Activated T-cell treated with anti-CD3 and anti-CD28 coated beads, Interleukin-2, amount 50 U/mL, for 72 hours (primary cell): ENCODE measurements at regions not wholly inside any gene's neighbourhood (a gene's known extent, or its start where the extent isn't known, plus 50 kb on each side); places are given as distances from the start of the nearest gene placed in this dataset.

Source experiments
- ATAC-seq, 2 donors: fragments of 150-1000 bp; cut with Tn5 transposase; replicated peaks in 1 of 2; 2 replicates each; pipeline ENCODE4 v1.10.0; 2021; ENCODE audit warnings: moderate library complexity in 2 of 2, mild to moderate bottlenecking in 1 of 2
- DNase-seq, 2 donors: peaks; one replicate each; pipeline ENCODE4 v3.0.0; 2021 to 2022; ENCODE audit warnings: mixed read lengths in 1 of 2
- H3K27ac Mint-ChIP-seq: one replicate; pipeline ENCODE4 v1.8.0; 2022; ENCODE audit warnings: mild to moderate bottlenecking, moderate library complexity, mixed read lengths
- H3K27me3 Mint-ChIP-seq: one replicate; pipeline ENCODE4 v1.8.0; 2022; ENCODE audit warnings: low read depth, mixed read lengths
- H3K36me3 Mint-ChIP-seq, 2 donors: one replicate each; pipeline ENCODE4 v1.8.0; 2022; ENCODE audit warnings: mixed read lengths in 2 of 2, mild to moderate bottlenecking in 1 of 2; ENCODE audit not compliant: insufficient read depth in 2 of 2
- H3K4me1 Mint-ChIP-seq: one replicate; pipeline ENCODE4 v1.8.0; 2022; ENCODE audit warnings: low read depth, mixed read lengths
- H3K4me3 Mint-ChIP-seq, 2 donors: one replicate each; pipeline ENCODE4 v1.8.0; 2022; ENCODE audit warnings: mild to moderate bottlenecking in 2 of 2, mixed read lengths in 2 of 2, moderate library complexity in 2 of 2
- H3K9me3 Mint-ChIP-seq, 2 donors: one replicate each; pipeline ENCODE4 v1.8.0; 2022; ENCODE audit warnings: mixed read lengths in 2 of 2

- no peak for DNase-seq
- no peak for ATAC-seq
Measured at GRCh38 chr4:1576961-1577821, 106.9 kb downstream of the FAM53A start.

GRCh38 chr4:1576304-1576960 is 107.7 kb downstream of the FAM53A start:
- ATAC-seq = no peak

More at GRCh38 chr4:1576961-1577821, 106.9 kb downstream of the FAM53A start:
- peaks cover 10% of the 10 kb centered on the region for H3K4me1 Mint-ChIP-seq
- no peaks in the 10 kb centered on the region for H3K9me3 Mint-ChIP-seq
- no peaks in the 10 kb centered on the region for H3K27me3 Mint-ChIP-seq
- no peak overlapping the region for H3K4me3 Mint-ChIP-seq
- H3K36me3 Mint-ChIP-seq = no peaks in the 10 kb centered on the region
- H3K27ac Mint-ChIP-seq = no peak overlapping the region

GRCh38 chr4:1575418-1576303 is 108.5 kb downstream of the FAM53A start:
- DNase-seq = no peak
- Mint-ChIP-seq H3K27ac (no peak overlapping the region), H3K4me1 (no peaks in the 10 kb centered on the region), H3K9me3 (no peaks in the 10 kb centered on the region), H3K36me3 (no peaks in the 10 kb centered on the region), H3K4me3 (no peak overlapping the region), H3K27me3 (no peaks in the 10 kb centered on the region)
- ATAC-seq = no peak

More at GRCh38 chr4:1576304-1576960, 107.7 kb downstream of the FAM53A start:
- H3K27ac Mint-ChIP-seq = no peak overlapping the region
- no peaks in the 10 kb centered on the region for H3K27me3 Mint-ChIP-seq
- H3K4me3 Mint-ChIP-seq = no peak overlapping the region
- H3K4me1 Mint-ChIP-seq = peaks cover 4% of the 10 kb centered on the region
- no peak for DNase-seq
- H3K36me3 Mint-ChIP-seq = no peaks in the 10 kb centered on the region
- no peaks in the 10 kb centered on the region for H3K9me3 Mint-ChIP-seq

GRCh38 chr4:1574601-1575417 is 109.3 kb downstream of the FAM53A start:
- H3K27ac Mint-ChIP-seq = no peak overlapping the region
- H3K9me3 Mint-ChIP-seq = no peaks in the 10 kb centered on the region
- ATAC-seq (no peak), DNase-seq (no peak)
- no peaks in the 10 kb centered on the region for H3K27me3 Mint-ChIP-seq
- H3K36me3 Mint-ChIP-seq = no peaks in the 10 kb centered on the region
- no peaks in the 10 kb centered on the region for H3K4me1 Mint-ChIP-seq
- no peak overlapping the region for H3K4me3 Mint-ChIP-seq

GRCh38 chr4:1573830-1574459 is 110.2 kb downstream of the FAM53A start:
- H3K4me1 Mint-ChIP-seq = no peaks in the 10 kb centered on the region
- H3K27me3 Mint-ChIP-seq = no peaks in the 10 kb centered on the region
- no peak overlapping the region for H3K4me3 Mint-ChIP-seq
- DNase-seq (no peak), ATAC-seq (no peak)
- no peaks in the 10 kb centered on the region for H3K36me3 Mint-ChIP-seq
- H3K9me3 Mint-ChIP-seq = no peaks in the 10 kb centered on the region
- H3K27ac Mint-ChIP-seq = no peak overlapping the region

- Mint-ChIP-seq H3K4me3 (no peak overlapping the region), H3K27me3 (no peaks in the 10 kb centered on the region), H3K4me1 (no peaks in the 10 kb centered on the region), H3K27ac (no peak overlapping the region), H3K9me3 (no peaks in the 10 kb centered on the region), H3K36me3 (no peaks in the 10 kb centered on the region)
- ATAC-seq (no peak), DNase-seq (no peak)
Measured at GRCh38 chr4:1572964-1573720, 111.0 kb downstream of the FAM53A start.

- no peak overlapping the region for H3K4me3 Mint-ChIP-seq
- no peaks in the 10 kb centered on the region for H3K36me3 Mint-ChIP-seq
- no peaks in the 10 kb centered on the region for H3K9me3 Mint-ChIP-seq
- H3K4me1 Mint-ChIP-seq = no peaks in the 10 kb centered on the region
- H3K27ac Mint-ChIP-seq = no peak overlapping the region
- DNase-seq (no peak), ATAC-seq (no peak)
- H3K27me3 Mint-ChIP-seq = no peaks in the 10 kb centered on the region
Measured at GRCh38 chr4:1572521-1572920, 111.6 kb downstream of the FAM53A start.

- Mint-ChIP-seq H3K9me3 (no peaks in the 10 kb centered on the region), H3K27me3 (no peaks in the 10 kb centered on the region), H3K4me3 (no peak overlapping the region), H3K36me3 (no peaks in the 10 kb centered on the region), H3K27ac (no peak overlapping the region), H3K4me1 (no peaks in the 10 kb centered on the region)
- DNase-seq = no peak
- ATAC-seq = no peak
Measured at GRCh38 chr4:1572010-1572385, 112.1 kb downstream of the FAM53A start.

GRCh38 chr4:1571165-1572009 is 112.7 kb downstream of the FAM53A start:
- no peak for ATAC-seq
- Mint-ChIP-seq H3K27ac (no peak overlapping the region), H3K27me3 (peaks cover under 1% of the 10 kb centered on the region), H3K4me1 (no peaks in the 10 kb centered on the region), H3K9me3 (no peaks in the 10 kb centered on the region), H3K4me3 (no peak overlapping the region), H3K36me3 (no peaks in the 10 kb centered on the region)
- DNase-seq = no peak

- DNase-seq (no peak), ATAC-seq (no peak)
- Mint-ChIP-seq H3K9me3 (no peaks in the 10 kb centered on the region), H3K36me3 (no peaks in the 10 kb centered on the region), H3K27me3 (peaks cover 6% of the 10 kb centered on the region), H3K4me1 (peaks cover 5% of the 10 kb centered on the region), H3K4me3 (no peak overlapping the region), H3K27ac (no peak overlapping the region)
Measured at GRCh38 chr4:1570291-1571164, 113.6 kb downstream of the FAM53A start.
